HG03432 (cell line): ENCODE measurements at regions not wholly inside any gene's neighbourhood (a gene's known extent, or its start where the extent isn't known, plus 50 kb on each side); places are given as distances from the start of the nearest gene placed in this dataset.
"Not testable (repeated sequence)": the region's sequence is repeated elsewhere in the genome, so short reads cannot be mapped to it uniquely, and the experiment has no call there.

ENCODE experiments used
- ATAC-seq: cut with Tn5 transposase; IDR thresholded peaks from one replicate; pipeline ENCODE4 v1.9.1; 2021; ENCODE audit warnings: mild to moderate bottlenecking, moderate library complexity; ENCODE audit not compliant: unreplicated experiment

DNA sequence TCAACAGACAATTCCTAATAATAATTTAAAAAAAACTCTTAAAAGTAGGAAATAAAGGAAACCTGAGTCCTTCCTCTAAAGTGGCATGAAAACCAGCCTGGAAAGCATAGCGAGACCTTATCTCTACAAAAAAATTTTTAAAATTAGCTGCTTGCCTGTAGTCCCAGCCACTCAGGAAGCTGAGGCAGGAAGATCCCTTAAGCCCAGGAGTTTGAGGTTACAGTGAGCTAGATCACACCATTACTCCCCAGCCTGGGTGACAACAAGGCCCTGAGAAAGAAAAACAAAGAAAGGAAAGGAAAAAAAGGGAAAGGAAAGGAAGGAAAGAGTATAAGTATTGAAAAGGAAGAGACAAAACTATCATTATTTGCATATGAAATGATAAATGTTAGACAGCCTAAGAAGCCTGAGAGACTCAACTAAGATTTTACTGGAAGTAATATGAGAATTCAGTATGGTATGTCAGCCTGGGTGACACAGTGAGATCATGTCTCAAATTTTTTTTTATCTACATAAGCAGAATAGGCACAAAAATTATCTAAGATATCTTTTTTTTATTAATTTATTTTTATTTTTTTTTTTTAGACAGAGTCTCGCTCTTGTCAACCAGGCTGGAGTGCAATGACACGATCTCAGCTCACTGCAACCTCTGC lies 113.0 kb downstream of the GOSR1 start:
- ATAC-seq: no peak

DNA sequence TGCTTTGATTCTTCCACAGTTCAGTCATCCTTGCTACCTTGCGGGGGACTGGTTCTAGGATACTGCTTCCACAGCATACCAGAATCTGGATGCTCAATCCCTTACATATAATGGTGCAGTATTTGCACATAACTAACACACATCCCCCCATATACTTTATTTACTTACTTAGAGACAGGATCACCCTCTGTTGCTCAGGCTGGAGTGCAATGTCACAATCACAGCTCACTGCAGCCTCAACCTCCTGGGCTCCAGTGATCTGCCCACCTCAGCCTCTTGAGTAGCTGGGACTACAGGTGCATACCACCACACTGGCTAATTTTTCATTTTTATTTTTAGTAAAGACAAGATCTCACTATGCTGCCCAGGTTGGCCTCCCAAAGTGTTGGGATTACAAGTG lies 112.2 kb downstream of the GOSR1 start:
- ATAC-seq: no peak

DNA sequence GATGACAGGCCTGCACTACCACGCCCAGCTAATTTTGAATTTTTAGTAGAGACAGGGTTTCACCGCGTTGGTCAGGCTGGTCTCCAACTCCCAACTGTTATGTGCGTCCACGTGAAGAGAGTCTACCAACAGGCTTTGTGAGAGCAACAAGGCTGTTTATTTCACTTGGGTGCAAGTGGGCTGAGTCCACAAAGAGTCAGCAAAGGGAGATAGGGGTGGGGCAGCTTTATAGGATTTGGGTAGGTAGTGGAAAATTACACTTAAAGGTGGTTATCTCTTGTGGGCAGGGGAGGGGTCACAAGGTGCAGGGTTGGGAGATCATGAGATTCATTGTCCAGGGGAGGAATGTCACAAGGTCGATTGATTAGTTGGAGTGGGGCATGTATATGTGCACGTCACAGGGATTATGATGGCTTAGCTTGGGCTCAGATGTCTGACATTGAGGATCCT lies 111.6 kb downstream of the GOSR1 start:
- no peak for ATAC-seq

DNA sequence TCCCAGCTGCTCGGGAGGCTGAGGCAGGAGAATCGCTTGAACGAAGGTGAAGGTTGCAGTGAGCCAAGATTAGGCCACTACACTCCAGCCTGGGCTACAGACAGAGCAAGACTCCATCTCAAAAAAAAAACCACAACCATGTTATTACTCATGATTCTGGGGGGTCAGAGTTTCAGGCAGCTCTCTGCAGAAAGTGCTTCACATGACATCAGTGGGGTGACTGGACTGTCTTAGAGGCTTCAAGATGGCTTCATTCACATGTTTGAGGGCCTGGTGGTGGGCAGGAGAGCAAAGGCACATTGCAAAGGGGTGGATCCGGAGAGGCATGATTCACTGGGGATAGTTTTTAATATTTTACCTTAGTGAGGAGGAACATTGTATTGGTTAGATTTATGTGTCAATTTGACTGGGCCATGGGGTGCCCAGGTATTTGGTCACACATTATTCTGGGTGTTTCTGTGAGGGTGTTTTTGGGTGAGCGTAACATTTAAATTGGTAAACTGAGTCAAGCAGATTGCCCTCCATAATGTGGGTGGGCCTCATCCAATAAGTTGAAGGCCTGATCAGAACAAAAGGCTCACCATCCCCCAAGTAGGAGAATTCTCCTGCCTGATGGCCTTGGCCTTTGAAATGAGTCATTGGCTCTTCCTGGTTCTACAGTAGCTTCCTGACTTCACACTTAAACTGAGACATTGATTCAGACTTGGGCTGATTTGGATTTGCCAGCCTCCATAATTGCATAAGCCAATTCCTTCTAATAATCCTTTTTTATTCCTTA lies 109.8 kb downstream of the GOSR1 start:
- ATAC-seq: no peak

DNA sequence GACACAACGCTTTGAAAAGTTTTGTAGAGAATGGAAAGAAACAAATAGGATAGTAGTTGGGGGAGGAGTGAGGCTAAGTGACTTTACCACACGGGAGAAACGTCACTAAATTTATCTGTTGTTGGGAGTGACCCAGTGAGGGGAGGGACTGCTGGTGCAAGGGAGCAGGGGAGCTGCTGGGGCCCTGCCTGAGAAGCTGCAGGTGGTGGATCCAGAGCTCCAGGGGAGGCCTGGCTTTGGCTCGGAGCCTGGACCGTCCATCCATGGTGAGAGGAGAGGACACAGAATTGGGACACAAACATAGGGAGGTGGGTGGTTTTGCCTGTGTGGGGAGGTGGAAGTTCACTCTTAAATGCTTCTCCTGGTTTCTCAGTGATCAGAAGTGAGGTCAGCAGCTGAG lies 107.6 kb downstream of the GOSR1 start:
- ATAC-seq: no peak

DNA sequence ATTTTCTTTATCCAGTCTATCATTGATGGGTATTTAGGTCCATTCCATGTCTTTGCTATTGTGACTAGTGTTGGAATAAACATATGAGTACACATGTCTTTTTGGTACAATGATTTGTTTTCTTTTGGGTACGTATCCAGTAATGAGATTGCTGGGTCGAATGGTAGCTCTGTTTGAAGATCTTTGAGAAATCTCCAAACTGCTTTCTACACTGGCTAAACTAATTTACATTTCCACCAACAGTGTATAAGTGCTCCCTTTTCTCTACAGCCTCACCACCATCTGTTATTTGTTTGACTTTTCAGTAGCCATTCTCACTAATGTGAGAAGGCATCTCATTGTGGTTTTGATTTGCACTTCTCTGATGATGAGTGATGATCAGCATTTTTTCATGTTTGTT lies 103.7 kb downstream of the GOSR1 start:
- ATAC-seq: no peak

DNA sequence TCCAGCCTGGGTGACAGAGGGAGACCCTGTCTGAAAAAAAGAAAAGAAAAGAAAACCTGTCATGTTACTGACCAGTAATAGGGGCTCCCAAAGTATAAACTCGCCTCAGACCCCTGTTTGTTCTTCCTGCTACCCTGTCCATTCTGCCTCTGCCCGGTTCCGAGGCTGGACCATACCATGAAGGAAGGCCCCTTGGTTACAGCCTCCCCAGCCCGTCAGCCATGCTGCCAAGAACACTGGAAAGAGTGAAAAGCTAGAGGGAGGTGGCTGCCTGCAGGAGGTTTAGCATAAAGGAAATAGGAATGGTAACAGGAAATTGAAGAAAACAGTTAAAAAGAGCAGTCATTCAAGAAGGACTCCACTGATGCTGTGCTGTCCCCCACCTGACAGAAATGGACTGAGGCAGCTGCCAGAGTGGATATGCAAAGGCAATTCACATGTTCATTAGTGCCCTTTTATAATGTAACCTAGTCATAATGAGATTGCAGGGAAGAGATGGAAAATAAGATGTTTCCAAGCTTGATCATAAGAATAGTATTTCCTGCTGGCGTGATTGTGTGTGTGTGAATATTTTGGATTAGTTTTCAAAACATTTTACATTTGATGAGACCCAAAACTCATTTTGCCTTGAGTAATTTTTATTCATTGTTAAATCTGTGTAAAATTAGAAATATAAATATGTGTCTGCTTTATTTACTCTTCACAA lies 102.6 kb downstream of the GOSR1 start:
- no peak for ATAC-seq

DNA sequence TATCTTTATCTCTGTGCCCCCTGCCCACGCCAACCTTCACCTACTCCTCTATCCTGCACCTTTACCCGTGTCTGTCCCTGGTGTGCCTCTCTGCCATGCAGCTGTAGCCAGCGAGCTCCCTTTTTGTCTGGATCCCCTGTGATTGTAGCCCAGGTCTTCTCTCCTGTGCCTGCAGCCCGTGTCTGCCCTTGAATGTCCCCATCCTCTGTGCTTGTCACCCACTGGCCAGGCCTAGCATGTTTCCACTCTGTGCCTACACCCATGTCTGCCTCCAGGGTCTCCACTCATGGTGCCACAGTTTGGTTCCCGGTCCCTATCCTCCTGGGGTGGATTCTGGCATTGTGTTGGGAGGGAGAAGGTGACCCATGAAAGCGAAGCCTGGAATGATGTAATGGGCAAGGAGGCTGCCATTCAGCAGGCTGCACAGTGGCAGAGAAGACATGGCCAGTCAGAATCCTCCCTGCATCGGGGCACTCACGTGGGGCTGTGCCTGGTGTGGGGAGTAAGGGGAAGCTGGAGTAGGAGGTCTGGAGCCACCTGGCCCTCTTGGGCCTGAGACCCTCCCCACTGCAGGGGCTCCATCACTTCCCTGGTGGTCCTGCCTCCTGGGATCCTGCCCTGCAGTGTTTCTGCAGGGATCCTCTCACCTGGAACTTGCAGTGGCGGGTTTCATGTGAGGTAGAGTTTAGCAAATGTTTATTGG lies 101.0 kb downstream of the GOSR1 start:
- ATAC-seq: not testable (repeated sequence)
